Brain microvascular endothelial cell (primary cell): ENCODE measurements at regions not wholly inside any gene's neighbourhood (a gene's known extent, or its start where the extent isn't known, plus 50 kb on each side); places are given as distances from the start of the nearest gene placed in this dataset.

Experiments
- DNase-seq: peaks from one replicate; pipeline ENCODE4 v3.0.0-alpha.2; 2020
- H3K27ac ChIP-seq: fragments of 250-450 bp; sonication (Bioruptor Pico); 2 replicates; pipeline ENCODE4 v1.5.1; 2020; ENCODE audit warnings: mild to moderate bottlenecking, moderate library complexity
- H3K27me3 ChIP-seq: fragments of 250-450 bp; sonication (Bioruptor Pico); replicated peaks from 2 replicates; pipeline ENCODE4 v1.5.1; 2020; ENCODE audit warnings: mild to moderate bottlenecking
- H3K36me3 ChIP-seq: fragments of 250-450 bp; sonication (Bioruptor Pico); replicated peaks from 2 replicates; pipeline ENCODE4 v1.5.1; 2020; ENCODE audit warnings: mild to moderate bottlenecking
- H3K4me3 ChIP-seq: 2 replicates; pipeline ENCODE4 v1.5.1; 2011; ENCODE audit warnings: low read depth, mild to moderate bottlenecking, control low read depth, low read length, moderate library complexity
- in situ Hi-C: cut with HindIII; loops from 2 replicates; pipeline ENCODE4 v1.10.0; 2017; ENCODE audit warnings: low sequenced_read_pairs, low pct_ligation_motif_present
- TF ChIP-seq, protein P1 (sequence below): IDR thresholded peaks from 2 replicates; pipeline ENCODE4 v1.5.1; 2011; ENCODE audit warnings: low read depth, mild to moderate bottlenecking, moderate library complexity, low read length, control low read depth, inconsistent platforms; ENCODE audit errors: missing control alignments

DNA sequence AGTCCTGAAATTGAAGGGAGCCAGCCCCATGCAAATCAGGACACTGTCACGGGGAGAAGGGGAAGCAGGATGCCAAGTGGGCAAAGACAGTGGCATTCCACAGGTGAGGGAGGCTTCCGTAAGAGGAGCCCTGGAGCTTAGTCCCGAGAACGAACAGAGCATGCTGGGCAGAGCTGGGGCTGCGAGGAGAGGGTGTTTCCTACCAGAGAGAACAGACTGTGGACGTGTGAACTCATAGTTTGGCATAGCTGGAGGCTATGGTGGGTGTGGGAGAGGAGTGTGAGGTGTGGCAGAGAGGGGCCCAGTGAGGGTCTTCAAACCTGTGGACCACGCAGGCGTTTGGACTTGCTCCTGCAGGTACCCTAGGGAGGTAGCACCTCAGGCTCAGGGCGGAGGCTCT is 102.8 kb upstream of the SMIM23 start:
- DNase-seq, result no peak
- TF ChIP-seq, protein P1, sequence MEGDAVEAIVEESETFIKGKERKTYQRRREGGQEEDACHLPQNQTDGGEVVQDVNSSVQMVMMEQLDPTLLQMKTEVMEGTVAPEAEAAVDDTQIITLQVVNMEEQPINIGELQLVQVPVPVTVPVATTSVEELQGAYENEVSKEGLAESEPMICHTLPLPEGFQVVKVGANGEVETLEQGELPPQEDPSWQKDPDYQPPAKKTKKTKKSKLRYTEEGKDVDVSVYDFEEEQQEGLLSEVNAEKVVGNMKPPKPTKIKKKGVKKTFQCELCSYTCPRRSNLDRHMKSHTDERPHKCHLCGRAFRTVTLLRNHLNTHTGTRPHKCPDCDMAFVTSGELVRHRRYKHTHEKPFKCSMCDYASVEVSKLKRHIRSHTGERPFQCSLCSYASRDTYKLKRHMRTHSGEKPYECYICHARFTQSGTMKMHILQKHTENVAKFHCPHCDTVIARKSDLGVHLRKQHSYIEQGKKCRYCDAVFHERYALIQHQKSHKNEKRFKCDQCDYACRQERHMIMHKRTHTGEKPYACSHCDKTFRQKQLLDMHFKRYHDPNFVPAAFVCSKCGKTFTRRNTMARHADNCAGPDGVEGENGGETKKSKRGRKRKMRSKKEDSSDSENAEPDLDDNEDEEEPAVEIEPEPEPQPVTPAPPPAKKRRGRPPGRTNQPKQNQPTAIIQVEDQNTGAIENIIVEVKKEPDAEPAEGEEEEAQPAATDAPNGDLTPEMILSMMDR, result no peak
- in situ Hi-C loops, result no loop called here
- Histone ChIP-seq H3K27me3 (no peaks in the 10 kb centered on the region), H3K4me3 (no peak overlapping the region), H3K36me3 (no peaks in the 10 kb centered on the region), H3K27ac (no peak overlapping the region)

DNA sequence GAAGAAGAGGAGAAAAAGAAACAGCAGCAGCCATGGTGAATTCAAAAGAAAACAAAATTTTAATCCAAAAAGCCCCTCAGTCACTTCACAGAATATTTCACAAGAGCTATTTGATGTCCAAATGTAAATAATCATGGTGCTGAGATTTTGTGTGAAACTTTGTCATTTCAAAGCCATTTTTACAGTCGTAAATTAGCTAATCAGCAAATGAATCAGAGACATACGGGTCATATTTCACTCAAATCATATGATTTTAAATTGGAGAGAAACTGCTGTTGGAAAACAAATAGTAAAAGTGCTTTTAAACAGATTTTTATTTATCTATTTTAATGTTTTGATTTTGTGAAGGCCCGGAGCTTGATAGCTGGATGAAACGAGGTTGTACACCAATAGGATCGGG is 101.4 kb upstream of the SMIM23 start:
- in situ Hi-C loops, result no loop called here
- Histone ChIP-seq H3K27ac (no peak overlapping the region), H3K4me3 (no peak overlapping the region), H3K27me3 (no peaks in the 10 kb centered on the region), H3K36me3 (no peaks in the 10 kb centered on the region)
- TF ChIP-seq, protein P1, result no peak
- no peak for DNase-seq

DNA sequence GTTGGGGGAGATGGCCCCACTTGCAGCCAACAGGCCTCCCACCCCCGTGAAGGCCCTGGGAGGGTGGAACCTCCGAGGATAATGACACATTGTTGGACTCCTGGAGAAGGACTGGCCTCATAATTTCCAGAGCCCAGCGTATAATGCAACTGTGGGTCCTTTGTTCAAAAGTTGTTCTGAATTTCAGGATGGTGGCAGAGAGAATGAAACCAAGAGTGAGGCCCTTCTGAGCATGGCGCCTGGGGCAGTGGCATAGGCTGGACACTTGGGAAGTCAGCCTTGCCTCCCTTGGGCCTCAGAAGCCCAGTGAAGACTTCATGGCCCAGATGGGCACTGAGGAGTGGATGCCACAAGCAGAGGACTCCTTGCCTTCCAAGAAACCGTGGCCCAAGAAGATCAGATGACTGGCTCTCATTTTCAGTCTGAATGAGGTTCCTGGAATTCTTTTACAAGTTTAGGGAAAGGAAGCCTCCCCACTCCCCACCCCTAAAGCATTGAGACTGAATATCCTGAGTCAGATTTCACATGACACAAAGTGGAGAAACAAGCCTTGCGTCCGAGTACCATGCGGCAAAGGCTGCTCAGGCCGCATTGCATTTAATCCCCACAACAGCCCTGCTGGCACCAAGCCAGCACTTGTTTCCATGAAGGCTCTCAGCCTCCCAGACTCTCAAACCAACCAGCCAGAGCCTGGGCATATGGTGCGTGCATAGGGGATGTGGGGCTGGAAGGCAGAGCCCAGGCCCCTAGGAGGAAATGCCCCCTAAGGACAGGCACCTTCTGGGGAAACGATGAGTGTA is 96.7 kb upstream of the SMIM23 start:
- Histone ChIP-seq H3K36me3 (no peaks in the 10 kb centered on the region), H3K27me3 (no peaks in the 10 kb centered on the region), H3K4me3 (no peak overlapping the region), H3K27ac (no peak overlapping the region)
- in situ Hi-C loops, result no loop called here
- TF ChIP-seq, protein P1, result no peak
- DNase-seq, result no peak

DNA sequence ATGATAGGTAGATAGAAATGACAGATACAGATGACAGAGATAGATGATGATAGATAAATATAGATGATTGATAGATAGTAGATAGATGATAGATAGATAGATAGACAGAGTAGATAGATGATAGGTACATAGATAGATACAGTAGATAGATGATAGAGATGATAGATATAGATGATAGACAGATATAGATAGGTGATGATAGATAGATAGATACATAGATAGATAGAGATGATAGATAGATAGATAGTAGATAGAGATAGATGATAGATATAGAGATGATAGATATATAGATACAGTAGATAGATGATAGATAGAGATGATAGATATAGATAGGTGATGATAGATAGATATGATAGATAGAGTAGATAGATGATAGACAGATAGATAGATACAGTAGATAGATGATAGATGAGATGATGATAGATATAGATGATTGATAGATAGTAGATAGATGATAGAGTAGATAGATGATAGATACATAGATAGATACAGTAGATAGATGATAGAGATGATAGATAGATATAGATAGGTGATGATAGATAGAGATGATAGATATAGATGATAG is 95.7 kb upstream of the SMIM23 start:
- in situ Hi-C loops, result no loop called here
- no peaks in the 10 kb centered on the region for H3K27me3 ChIP-seq
- no peak overlapping the region for H3K4me3 ChIP-seq
- TF ChIP-seq, protein P1, result no peak
- no peak overlapping the region for H3K27ac ChIP-seq
- H3K36me3 ChIP-seq, result no peaks in the 10 kb centered on the region
- no peak for DNase-seq

DNA sequence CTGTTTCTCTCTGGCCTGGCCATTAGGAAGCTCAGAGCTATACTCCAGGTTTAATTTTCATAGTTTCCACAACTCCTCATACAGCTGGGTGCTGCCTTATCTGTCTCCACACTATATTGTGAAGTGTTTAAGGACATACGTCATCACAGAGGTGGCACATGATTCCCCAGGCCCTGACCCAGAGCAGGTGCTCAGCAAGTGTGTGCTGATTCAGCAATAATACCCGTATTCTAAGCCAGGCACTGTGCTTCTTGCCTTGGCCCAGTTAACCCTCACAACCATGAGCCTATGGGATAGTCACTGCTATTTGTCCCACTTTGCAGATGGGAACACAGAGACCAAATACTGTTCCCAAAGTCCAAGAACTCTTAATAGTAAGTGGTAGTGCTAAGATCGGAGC is 93.5 kb upstream of the SMIM23 start:
- Histone ChIP-seq H3K4me3 (no peak overlapping the region), H3K36me3 (no peaks in the 10 kb centered on the region), H3K27me3 (no peaks in the 10 kb centered on the region), H3K27ac (no peak overlapping the region)
- no peak for DNase-seq
- in situ Hi-C loops, result no loop called here
- TF ChIP-seq, protein P1, result no peak
